Astrocyte of the spinal cord (primary cell): ENCODE measurements at regions not wholly inside any gene's neighbourhood (a gene's known extent, or its start where the extent isn't known, plus 50 kb on each side); places are given as distances from the start of the nearest gene placed in this dataset.
A peak's percentile ranks its signal among the peaks of the same experiment; 100 is the strongest.

Source experiments
- DNase-seq: peaks from one replicate; pipeline ENCODE4 v3.0.0; 2011; ENCODE audit warnings: low read depth, low spot score
- H3K4me3 ChIP-seq: 2 replicates; pipeline ENCODE4 v1.5.1; 2011; ENCODE audit warnings: low read depth, mild to moderate bottlenecking, low read length, moderate library complexity
- in situ Hi-C: cut with HindIII; loops from 2 replicates; pipeline ENCODE4 v1.10.0; 2017; ENCODE audit warnings: low sequenced_read_pairs
- TF ChIP-seq, protein P1 (sequence below): IDR thresholded peaks from 2 replicates; pipeline ENCODE4 v1.5.1; 2012; ENCODE audit warnings: low read depth, mild to moderate bottlenecking, low read length, inconsistent platforms

DNA sequence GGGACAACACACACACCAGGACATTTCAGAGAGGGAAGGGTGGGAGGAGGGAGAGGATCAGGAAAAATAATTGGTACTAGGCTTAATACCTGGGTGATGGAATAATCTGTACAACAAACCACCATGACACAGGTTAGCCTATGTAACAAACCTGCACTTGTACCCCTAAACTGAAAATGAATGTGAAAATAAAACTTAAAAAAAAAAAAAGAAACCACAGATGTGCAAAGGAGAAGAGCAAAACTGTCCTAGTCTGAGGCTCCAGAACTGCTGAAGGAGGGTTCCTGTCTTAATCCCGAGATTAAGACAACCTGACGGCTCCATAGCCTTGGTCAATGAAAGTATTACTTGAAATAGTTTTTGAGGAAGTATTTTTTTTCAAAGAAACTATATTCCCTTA lies 423.0 kb downstream of the NEBL start:
- no peak for DNase-seq
- H3K4me3 ChIP-seq, result no peak overlapping the region
- TF ChIP-seq, protein P1, sequence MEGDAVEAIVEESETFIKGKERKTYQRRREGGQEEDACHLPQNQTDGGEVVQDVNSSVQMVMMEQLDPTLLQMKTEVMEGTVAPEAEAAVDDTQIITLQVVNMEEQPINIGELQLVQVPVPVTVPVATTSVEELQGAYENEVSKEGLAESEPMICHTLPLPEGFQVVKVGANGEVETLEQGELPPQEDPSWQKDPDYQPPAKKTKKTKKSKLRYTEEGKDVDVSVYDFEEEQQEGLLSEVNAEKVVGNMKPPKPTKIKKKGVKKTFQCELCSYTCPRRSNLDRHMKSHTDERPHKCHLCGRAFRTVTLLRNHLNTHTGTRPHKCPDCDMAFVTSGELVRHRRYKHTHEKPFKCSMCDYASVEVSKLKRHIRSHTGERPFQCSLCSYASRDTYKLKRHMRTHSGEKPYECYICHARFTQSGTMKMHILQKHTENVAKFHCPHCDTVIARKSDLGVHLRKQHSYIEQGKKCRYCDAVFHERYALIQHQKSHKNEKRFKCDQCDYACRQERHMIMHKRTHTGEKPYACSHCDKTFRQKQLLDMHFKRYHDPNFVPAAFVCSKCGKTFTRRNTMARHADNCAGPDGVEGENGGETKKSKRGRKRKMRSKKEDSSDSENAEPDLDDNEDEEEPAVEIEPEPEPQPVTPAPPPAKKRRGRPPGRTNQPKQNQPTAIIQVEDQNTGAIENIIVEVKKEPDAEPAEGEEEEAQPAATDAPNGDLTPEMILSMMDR, result no peak
- in situ Hi-C loops, result no loop called here

DNA sequence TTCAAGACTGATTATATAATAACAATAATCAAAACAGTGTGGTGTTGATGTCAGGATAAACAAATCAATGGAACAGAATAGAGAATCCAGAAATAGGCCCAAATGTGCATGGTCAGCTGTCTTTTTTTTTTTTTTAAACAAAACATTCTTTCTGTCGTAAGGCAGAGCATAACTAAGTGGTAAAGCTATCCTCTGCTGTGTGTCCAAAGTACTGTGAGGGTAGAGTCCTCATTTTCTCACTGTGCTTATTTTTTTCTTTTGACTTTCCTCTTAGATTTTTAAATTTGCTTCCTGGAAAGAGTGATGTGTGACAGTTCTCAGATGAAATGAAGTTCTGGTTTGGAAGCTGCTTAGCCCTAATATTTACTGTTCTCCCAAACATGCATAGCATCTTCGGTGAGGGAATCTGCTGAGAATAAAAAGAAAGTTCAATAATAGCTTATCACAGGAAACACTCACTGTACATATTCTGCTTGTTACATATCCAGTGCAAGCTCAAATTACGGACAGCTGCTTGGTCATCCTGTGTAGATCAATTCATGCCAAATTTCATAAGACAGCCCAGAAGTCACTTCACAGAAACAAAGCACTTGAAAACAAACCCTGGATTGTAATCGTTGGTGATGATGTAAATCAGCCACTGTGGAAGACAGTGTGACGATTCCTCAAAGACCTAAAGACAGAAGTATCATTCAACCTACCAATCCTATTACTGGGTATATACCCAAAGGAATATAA lies 423.9 kb downstream of the NEBL start:
- no peak for DNase-seq

DNA sequence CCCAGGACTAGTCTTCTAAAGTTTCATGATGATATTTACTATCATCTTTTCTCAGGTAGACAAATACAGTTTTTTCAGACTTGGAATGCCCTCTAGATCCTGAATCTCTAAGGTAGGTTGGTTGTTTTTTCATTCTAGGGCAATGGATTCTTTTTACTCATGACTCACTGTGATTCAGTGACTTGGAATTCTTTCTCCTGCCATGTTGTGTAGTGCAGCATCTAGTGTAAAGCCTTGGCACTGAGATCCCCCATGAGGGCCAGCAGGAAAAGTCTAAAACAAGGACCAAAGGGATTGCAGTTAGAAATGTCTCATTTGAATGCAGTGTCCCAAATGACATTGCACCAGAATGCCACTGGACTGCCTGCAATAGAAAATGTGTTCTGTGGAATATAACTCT lies 430.4 kb downstream of the NEBL start:
- no peak overlapping the region for H3K4me3 ChIP-seq
- peak; percentile 64 for DNase-seq
- in situ Hi-C loops, result no loop called here
- TF ChIP-seq, protein P1, result no peak

More for the DNA sequence above, 423.9 kb downstream of the NEBL start:
- TF ChIP-seq, protein P1, result no peak
- in situ Hi-C loops, result no loop called here
- no peak overlapping the region for H3K4me3 ChIP-seq

DNA sequence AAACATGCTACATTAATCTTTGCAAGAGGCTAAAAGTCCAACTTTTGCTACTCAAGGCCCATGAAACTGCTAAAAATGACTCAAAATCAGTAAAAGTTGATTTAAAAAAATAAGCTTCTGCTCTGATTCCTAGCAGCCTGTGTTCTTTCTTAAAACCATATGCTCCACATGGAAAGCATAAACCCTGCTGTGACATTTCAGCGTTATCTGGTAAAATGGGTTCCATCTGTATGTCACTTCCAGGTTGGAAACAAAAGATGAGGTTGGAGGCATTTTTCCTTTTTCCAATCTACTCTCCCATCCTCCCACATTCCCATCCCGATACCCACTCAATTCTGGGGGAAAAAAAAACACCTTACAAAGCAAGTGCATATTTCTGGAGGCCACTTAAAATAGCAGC lies 439.5 kb downstream of the NEBL start:
- no peak for DNase-seq
- in situ Hi-C loops, result no loop called here
- TF ChIP-seq, protein P1, result no peak
- H3K4me3 ChIP-seq, result no peak overlapping the region

DNA sequence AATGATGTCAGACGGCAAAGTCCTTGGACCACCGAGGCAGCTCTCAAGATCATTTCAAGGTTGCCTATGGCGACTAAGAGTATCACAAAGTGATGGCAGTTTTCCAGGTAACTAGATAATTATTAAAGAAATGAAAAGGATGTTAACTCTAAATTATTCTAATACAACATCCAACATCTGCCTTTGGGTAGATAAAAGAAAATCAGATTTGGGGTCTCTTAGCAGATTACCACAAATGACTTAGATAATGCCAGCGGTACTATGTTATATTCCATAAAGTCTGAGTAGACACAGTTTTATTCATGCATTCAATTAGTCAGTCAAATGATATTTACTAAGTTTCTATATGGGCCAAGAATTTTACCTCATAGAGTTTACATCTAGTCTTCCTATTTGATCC lies 441.3 kb downstream of the NEBL start:
- in situ Hi-C loops, result no loop called here
- TF ChIP-seq, protein P1, result no peak
- H3K4me3 ChIP-seq, result no peak overlapping the region
- no peak for DNase-seq

DNA sequence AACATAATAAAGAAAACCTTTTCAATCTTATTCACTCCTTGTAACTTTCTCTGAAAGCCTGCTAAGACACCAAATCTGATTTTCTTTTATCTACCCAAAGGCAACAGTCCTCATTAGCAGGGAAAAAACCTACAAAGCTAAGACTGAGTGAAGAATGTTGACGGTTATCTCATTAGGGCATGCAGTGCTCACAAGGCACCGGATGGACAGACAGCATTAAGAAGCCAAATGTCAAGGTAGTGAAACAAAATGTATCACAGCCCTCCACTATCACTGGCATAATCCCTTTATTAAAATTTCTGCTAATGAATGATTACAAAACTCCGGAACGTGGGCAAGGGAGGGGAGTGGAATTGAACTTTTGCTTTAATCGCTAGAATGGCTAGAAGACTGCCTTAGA lies 442.8 kb downstream of the NEBL start:
- H3K4me3 ChIP-seq, result no peak overlapping the region
- in situ Hi-C loops, result no loop called here

More for the DNA sequence above, 442.8 kb downstream of the NEBL start:
- DNase-seq, result no peak
- TF ChIP-seq, protein P1, result no peak
